Adrenal gland (tissue), 9 donors: ENCODE measurements at regions not wholly inside any gene's neighbourhood (a gene's known extent, or its start where the extent isn't known, plus 50 kb on each side); places are given as distances from the start of the nearest gene placed in this dataset.

Experiments used
- DNase-seq, 7 donors: peaks; one replicate each; pipeline ENCODE4 v3.0.0-alpha.2; 2019 to 2020
- H3K27ac ChIP-seq, 5 donors: fragments of 200-600 bp; sonication (generic) in 4 of 5; 1 replicate in 3 of 5; 2 replicates in 2 of 5; pipeline versions ENCODE4 v1.5.1 to v1.8.0; 2016 to 2020; ENCODE audit warnings: mild to moderate bottlenecking in 1 of 5
- H3K27me3 ChIP-seq: fragments of 200-600 bp; 2 replicates; pipeline ENCODE4 v1.8.0; 2021
- H3K36me3 ChIP-seq, 2 donors: fragments of 200-600 bp; replicated peaks in 1 of 2; 1 replicate in 1 of 2; 2 replicates in 1 of 2; pipeline versions ENCODE4 v1.5.1 to v1.8.0; 2018 to 2022
- H3K4me1 ChIP-seq, 2 donors: fragments of 200-600 bp; replicated peaks in 1 of 2; 1 replicate in 1 of 2; 2 replicates in 1 of 2; pipeline versions ENCODE4 v1.5.1 to v1.8.0; 2018 to 2021
- H3K4me3 ChIP-seq, 4 donors: fragments of 200-600 bp; sonication (generic) in 3 of 4; one replicate each; pipeline ENCODE4 v1.5.1; 2016 to 2018
- H3K9me3 ChIP-seq, 3 donors: fragments of 200-600 bp; sonication (generic) in 1 of 3; replicated peaks in 1 of 3; 1 replicate in 2 of 3; 2 replicates in 1 of 3; pipeline versions ENCODE4 v1.5.1 to v1.8.0; 2016 to 2021
- POLR2A ChIP-seq, 2 donors: fragments of 450-650 bp; IDR thresholded peaks; one replicate each; pipeline ENCODE4 v1.6.1; 2017; ENCODE audit warnings: antibody characterized with exemption in 2 of 2, mild to moderate bottlenecking in 2 of 2, moderate library complexity in 1 of 2
- WGBS, 4 donors: extraction: QIAGEN DNeasy Blood & Tissue Kit in 2 of 4; methylation state at CpG; one replicate each; pipeline versions ENCODE4 v1.1.5 to v1.1.7; 2013 to 2017; 5-methylcytosine and 5-hydroxymethylcytosine counted together
- intact Hi-C, 2 donors: fragments of 100-400 bp; cut with DNase I; formaldehyde crosslinking; loops; one replicate each; pipeline versions ENCODE4 v1.14.1 to v1.15.0; 2022 to 2023
- TF ChIP-seq, protein P1 (sequence below), 6 experiments: fragments of 450-650 bp in 4 of 6; fragments of 200-600 bp in 2 of 6; sonication (generic) in 1 of 6; IDR thresholded peaks; 1 replicate in 5 of 6; 2 replicates in 1 of 6; pipeline versions ENCODE4 v1.5.1 to v1.8.0; 2016 to 2021; ENCODE audit warnings: antibody characterized with exemption in 6 of 6, mild to moderate bottlenecking in 2 of 6, moderate library complexity in 1 of 6
- donor health status: healthy with polysubstance abuse.
- donor health status: Bipolar disorder and iron deficiency.
- donor health status: DM: yes; HTN: yes; CAD: no.
- donor health status: DM: no; HTN: no; CAD: no.
- donor health status: DM: no; HTN: no; CAD: no.

DNA sequence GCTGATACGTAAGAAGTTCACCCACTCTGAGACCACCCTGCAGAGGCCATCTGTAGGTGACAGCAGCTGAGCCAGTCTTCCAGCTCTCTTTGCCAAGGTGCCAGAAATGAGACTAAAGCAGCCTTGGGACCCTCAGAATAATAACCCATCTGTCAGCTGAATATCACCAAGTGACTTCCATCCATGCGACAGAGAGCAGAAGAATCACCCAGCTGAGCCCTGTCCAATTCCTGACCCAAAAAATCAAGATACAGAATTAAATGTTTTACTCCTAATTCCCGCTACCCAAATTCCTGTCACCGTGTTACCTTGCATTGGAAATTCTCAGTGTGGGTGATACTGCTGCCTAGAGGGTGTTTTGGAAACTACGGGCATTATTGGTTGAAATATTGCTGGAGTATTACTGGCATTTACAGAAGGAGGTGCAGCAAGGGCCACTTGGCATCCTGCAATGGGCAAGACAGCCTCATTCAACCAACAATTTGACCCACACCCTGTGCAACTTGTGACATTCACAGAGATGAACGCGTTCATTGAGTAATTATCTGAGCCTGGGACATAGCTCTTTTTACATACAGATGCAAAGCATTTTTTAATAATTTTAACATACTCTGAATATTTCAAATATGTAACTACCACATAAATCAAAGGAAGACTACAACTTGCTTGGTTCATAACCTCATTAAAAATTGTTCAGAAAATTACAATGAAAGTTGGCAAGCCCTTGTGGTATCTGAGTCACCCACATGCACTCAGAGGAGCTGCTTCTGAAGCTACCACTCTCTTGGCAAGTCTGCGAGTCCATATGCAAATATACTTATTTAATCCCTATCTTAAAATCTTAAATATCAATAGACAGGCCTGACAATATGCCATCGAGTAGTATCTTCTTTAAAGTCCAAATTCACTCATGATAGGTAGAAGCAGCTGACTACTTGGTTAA, 126.6 kb downstream of the C16orf95 start:
- DNase-seq, result no peak
- Histone ChIP-seq H3K4me3 (no peak overlapping the region), H3K36me3 (no peaks in the 10 kb centered on the region), H3K27me3 (no peaks in the 10 kb centered on the region), H3K4me1 (no peaks in the 10 kb centered on the region), H3K9me3 (no peaks in the 10 kb centered on the region), H3K27ac (no peak overlapping the region)
- intact Hi-C loops, result no loop called here
- WGBS, 4 donors, result 86 to 93% (median 91%) methylated on average over 9 of the region's 9 CpGs
- TF ChIP-seq, protein P1, sequence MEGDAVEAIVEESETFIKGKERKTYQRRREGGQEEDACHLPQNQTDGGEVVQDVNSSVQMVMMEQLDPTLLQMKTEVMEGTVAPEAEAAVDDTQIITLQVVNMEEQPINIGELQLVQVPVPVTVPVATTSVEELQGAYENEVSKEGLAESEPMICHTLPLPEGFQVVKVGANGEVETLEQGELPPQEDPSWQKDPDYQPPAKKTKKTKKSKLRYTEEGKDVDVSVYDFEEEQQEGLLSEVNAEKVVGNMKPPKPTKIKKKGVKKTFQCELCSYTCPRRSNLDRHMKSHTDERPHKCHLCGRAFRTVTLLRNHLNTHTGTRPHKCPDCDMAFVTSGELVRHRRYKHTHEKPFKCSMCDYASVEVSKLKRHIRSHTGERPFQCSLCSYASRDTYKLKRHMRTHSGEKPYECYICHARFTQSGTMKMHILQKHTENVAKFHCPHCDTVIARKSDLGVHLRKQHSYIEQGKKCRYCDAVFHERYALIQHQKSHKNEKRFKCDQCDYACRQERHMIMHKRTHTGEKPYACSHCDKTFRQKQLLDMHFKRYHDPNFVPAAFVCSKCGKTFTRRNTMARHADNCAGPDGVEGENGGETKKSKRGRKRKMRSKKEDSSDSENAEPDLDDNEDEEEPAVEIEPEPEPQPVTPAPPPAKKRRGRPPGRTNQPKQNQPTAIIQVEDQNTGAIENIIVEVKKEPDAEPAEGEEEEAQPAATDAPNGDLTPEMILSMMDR (IDR thresholded peaks at IDR 0.05), result no peak
- TF ChIP-seq POLR2A (IDR thresholded peaks at IDR 0.05), result no peak

DNA sequence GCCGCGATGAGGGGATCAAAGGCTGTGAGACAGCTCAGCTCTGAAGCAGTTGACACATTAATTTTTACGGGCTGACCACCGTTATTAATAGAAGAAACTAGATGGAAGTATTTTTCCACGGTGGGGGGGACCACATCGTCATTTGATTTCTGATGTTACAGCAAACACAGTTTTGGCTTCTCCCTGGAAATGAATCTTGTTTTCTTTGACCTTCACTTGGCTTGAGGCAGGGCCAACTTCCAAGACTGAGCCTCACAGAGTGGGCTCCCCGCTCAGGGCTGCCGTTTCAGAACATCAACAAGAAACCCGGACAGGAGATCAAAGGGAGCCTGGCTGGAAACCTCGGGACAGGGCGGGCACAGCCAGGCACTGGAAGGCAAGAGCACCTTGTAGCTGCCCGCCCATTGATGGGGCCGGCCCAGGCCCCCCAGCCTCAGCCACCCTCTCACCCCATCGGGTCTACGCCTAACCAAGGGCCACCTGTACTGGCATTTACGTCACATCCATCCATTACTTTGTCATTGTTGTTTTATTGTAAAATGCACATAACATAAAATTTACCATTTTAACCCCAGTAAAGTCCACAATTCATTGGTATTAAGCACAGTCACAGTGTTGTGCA, 124.6 kb downstream of the C16orf95 start:
- intact Hi-C loops, result no loop called here

DNA sequence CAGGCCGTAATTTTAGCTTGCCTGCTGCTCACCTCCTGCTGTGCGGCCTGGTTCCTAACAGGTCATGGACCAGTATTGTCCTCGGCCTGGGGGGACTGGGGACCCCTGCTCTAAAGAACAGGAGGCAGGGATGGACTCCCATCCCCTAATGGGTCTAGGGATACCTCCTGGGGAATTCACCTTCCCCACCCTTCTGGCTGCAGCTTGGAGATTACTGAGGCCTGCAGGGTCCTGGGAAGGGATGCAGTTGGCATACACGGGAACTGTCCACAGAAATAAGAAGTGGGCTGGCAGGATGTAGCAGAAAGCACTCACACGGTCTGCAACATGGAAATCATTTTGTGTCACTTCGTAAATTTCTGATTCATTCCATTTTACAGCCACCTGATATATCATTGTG, 123.0 kb downstream of the C16orf95 start:
- no peak overlapping the region for H3K27ac ChIP-seq
- no peaks in the 10 kb centered on the region for H3K9me3 ChIP-seq
- H3K4me1 ChIP-seq, result no peaks in the 10 kb centered on the region
- 79 to 93% (median 86%) methylated on average over 4 to 6 of the region's 6 CpGs for WGBS, 4 donors
- intact Hi-C loops, result no loop called here
- no peaks in the 10 kb centered on the region for H3K27me3 ChIP-seq
- no peak overlapping the region for H3K4me3 ChIP-seq
- TF ChIP-seq, protein P1 (IDR thresholded peaks at IDR 0.05), result no peak
- TF ChIP-seq POLR2A (IDR thresholded peaks at IDR 0.05), result no peak
- H3K36me3 ChIP-seq, result no peaks in the 10 kb centered on the region
- no peak for DNase-seq

More for the DNA sequence above, 124.6 kb downstream of the C16orf95 start:
- H3K4me1 ChIP-seq, result no peaks in the 10 kb centered on the region
- H3K36me3 ChIP-seq, result no peaks in the 10 kb centered on the region
- no peaks in the 10 kb centered on the region for H3K9me3 ChIP-seq
- H3K27ac ChIP-seq, result no peak overlapping the region
- peak in 2 of 7 donors; percentile 13 to 29 for DNase-seq
- no peaks in the 10 kb centered on the region for H3K27me3 ChIP-seq
- no peak overlapping the region for H3K4me3 ChIP-seq
- WGBS, 4 donors, result 25 to 47% (median 40%) methylated on average over 13 to 16 of the region's 16 CpGs
- TF ChIP-seq POLR2A (IDR thresholded peaks at IDR 0.05), result no peak
- TF ChIP-seq, protein P1 (IDR thresholded peaks at IDR 0.05), result no peak

DNA sequence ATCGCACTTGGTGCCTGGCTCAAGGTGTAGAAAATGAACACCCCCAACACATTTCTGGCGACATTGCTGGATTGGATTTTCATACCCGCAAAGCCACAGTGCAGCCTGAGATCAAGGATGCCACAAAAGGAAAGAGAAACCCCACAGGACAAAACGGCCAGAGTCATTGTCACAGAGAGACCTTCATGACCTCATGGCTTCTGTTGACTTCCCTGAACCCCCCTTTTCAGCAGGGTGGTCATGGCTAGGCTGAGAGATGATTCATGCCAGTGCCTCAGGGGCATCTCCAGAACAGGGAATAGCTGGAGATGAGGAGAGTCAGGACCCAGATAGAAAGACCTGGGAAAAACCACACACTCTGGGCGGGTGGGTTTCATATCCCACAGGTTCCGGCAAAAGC, 122.0 kb downstream of the C16orf95 start:
- no peaks in the 10 kb centered on the region for H3K9me3 ChIP-seq
- H3K4me3 ChIP-seq, result no peak overlapping the region
- DNase-seq, result no peak
- intact Hi-C loops, result no loop called here
- TF ChIP-seq, protein P1 (IDR thresholded peaks at IDR 0.05), result no peak
- TF ChIP-seq POLR2A (IDR thresholded peaks at IDR 0.05), result no peak
- H3K36me3 ChIP-seq, result no peaks in the 10 kb centered on the region
- H3K27me3 ChIP-seq, result no peaks in the 10 kb centered on the region
- 77 to 86% (median 80%) methylated on average over 5 to 6 of the region's 6 CpGs for WGBS, 4 donors
- no peak overlapping the region for H3K27ac ChIP-seq
- no peaks in the 10 kb centered on the region for H3K4me1 ChIP-seq
